Caco-2 (cell line): ENCODE measurements at regions not wholly inside any gene's neighbourhood (a gene's known extent, or its start where the extent isn't known, plus 50 kb on each side); places are given as distances from the start of the nearest gene placed in this dataset.

Source experiments
- BruUV-seq: library from RNA; stranded (reverse); fragments of 400-500 nt; replicated peaks from 2 replicates; lab custom pipeline; 2021; lab: Mats Ljungman, UMichigan
- CTCF ChIA-PET: fragments of 300-600 bp; sonication (Branson Sonifier 250); formaldehyde crosslinking; loops from one replicate; lab custom pipeline; 2022; ENCODE audit warnings: antibody characterized with exemption; lab: Charles Lee
- POLR2A ChIA-PET: fragments of 300-600 bp; sonication (Branson Sonifier 250); formaldehyde crosslinking; loops from one replicate; lab custom pipeline; 2022; ENCODE audit warnings: antibody characterized with exemption; lab: Charles Lee
- DNase-seq, 2 experiments: peaks; one replicate each; pipeline versions ENCODE4 v3.0.0 to v3.0.0-alpha.2; 2020 to 2022
- H3K27me3 ChIP-seq: replicated peaks from 2 replicates; pipeline ENCODE4 v1.6.0; 2011; ENCODE audit warnings: low read length; ENCODE audit not compliant: control insufficient read depth, insufficient read depth
- H3K36me3 ChIP-seq: 2 replicates; pipeline ENCODE4 v1.5.1; 2011; ENCODE audit warnings: low read length; ENCODE audit not compliant: control insufficient read depth, insufficient read depth
- H3K4me1 ChIP-seq: fragments of 250-450 bp; sonication (Bioruptor Pico); 2 replicates; pipeline ENCODE4 v1.5.1; 2020; ENCODE audit warnings: mild to moderate bottlenecking
- H3K4me3 ChIP-seq: 2 replicates; pipeline ENCODE4 v1.5.1; 2011; ENCODE audit warnings: low read depth, mild to moderate bottlenecking, control low read depth, low read length
- H3K9me3 ChIP-seq: fragments of 250-450 bp; sonication (Bioruptor Pico); 2 replicates; pipeline ENCODE4 v1.5.1; 2020; ENCODE audit warnings: mild to moderate bottlenecking, moderate library complexity
- H3K27ac Mint-ChIP-seq: one replicate; pipeline ENCODE4 v1.8.0; 2022; ENCODE audit warnings: mixed read lengths; ENCODE audit not compliant: unreplicated experiment
- H3K27me3 Mint-ChIP-seq: one replicate; pipeline ENCODE4 v1.8.0; 2022; ENCODE audit warnings: mixed read lengths; ENCODE audit not compliant: insufficient read depth, unreplicated experiment
- H3K36me3 Mint-ChIP-seq: one replicate; pipeline ENCODE4 v1.8.0; 2022; ENCODE audit warnings: mild to moderate bottlenecking, mixed read lengths; ENCODE audit not compliant: insufficient read depth, unreplicated experiment
- H3K4me1 Mint-ChIP-seq: one replicate; pipeline ENCODE4 v1.8.0; 2022; ENCODE audit warnings: low read depth, mixed read lengths; ENCODE audit not compliant: unreplicated experiment
- H3K4me3 Mint-ChIP-seq: one replicate; pipeline ENCODE4 v1.8.0; 2022; ENCODE audit warnings: mild to moderate bottlenecking, moderate library complexity, mixed read lengths; ENCODE audit not compliant: unreplicated experiment
- H3K9me3 Mint-ChIP-seq: one replicate; pipeline ENCODE4 v1.8.0; 2022; ENCODE audit warnings: mixed read lengths; ENCODE audit not compliant: unreplicated experiment
- intact Hi-C: fragments of 100-400 bp; cut with micrococcal nuclease; formaldehyde crosslinking; loops from one replicate; pipeline ENCODE4 v1.10.0; 2022; ENCODE audit not compliant: unreplicated experiment
- TF ChIP-seq, protein P1 (sequence below), 2 experiments: fragments of 200-600 bp in 1 of 2; IDR thresholded peaks; 1 replicate in 1 of 2; 2 replicates in 1 of 2; pipeline versions ENCODE4 v1.5.1 to v1.8.0; 2011 to 2022; ENCODE audit warnings: antibody characterized with exemption in 1 of 2, control low read depth in 1 of 2, inconsistent platforms in 1 of 2, low read depth in 1 of 2, low read length in 1 of 2, mild to moderate bottlenecking in 1 of 2, moderate library complexity in 1 of 2; ENCODE audit not compliant: insufficient read depth in 1 of 2, severe bottlenecking in 1 of 2, unreplicated experiment in 1 of 2

DNA sequence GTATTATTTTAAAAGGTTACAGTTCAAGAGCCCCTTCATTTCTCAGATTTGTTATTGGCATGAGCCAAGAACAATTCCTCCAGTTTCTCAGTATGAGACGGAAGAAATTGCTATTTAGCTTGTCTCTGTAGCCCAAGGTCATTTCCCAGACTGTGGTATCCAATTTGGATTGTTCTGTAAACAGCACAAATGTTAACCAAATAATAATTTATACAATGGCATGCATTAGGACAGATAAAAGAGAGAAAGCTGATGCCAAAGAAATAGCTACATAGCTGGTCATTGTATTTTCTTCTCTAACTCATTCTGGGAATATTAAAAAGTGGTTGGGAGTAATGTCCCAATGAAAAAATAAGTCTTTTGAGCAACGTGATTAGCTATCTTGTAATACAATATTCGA is 134.6 kb upstream of the NPY2R start:
- no peaks in the 10 kb centered on the region for H3K4me1 Mint-ChIP-seq
- H3K36me3 Mint-ChIP-seq: no peaks in the 10 kb centered on the region
- DNase-seq: no peak
- CTCF ChIA-PET: no interaction called here
- H3K9me3 ChIP-seq: no peaks in the 10 kb centered on the region
- POLR2A ChIA-PET: no interaction called here
- H3K4me1 ChIP-seq: no peaks in the 10 kb centered on the region
- H3K4me3 Mint-ChIP-seq: no peak overlapping the region
- intact Hi-C loops: no loop called here
- TF ChIP-seq, protein P1, sequence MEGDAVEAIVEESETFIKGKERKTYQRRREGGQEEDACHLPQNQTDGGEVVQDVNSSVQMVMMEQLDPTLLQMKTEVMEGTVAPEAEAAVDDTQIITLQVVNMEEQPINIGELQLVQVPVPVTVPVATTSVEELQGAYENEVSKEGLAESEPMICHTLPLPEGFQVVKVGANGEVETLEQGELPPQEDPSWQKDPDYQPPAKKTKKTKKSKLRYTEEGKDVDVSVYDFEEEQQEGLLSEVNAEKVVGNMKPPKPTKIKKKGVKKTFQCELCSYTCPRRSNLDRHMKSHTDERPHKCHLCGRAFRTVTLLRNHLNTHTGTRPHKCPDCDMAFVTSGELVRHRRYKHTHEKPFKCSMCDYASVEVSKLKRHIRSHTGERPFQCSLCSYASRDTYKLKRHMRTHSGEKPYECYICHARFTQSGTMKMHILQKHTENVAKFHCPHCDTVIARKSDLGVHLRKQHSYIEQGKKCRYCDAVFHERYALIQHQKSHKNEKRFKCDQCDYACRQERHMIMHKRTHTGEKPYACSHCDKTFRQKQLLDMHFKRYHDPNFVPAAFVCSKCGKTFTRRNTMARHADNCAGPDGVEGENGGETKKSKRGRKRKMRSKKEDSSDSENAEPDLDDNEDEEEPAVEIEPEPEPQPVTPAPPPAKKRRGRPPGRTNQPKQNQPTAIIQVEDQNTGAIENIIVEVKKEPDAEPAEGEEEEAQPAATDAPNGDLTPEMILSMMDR (IDR thresholded peaks at IDR 0.05; ENCODE audit: insufficient read depth in 1 of 2, low read depth in 1 of 2, low read length in 1 of 2, severe bottlenecking in 1 of 2, unreplicated experiment in 1 of 2): no peak
- no peaks in the 10 kb centered on the region for H3K27me3 ChIP-seq
- no peak overlapping the region for H3K27ac Mint-ChIP-seq
- BruUV-seq: no TSS peak
- H3K36me3 ChIP-seq: no peaks in the 10 kb centered on the region
- no peak overlapping the region for H3K4me3 ChIP-seq
- H3K27me3 Mint-ChIP-seq: peaks cover 4% of the 10 kb centered on the region
- no peaks in the 10 kb centered on the region for H3K9me3 Mint-ChIP-seq

DNA sequence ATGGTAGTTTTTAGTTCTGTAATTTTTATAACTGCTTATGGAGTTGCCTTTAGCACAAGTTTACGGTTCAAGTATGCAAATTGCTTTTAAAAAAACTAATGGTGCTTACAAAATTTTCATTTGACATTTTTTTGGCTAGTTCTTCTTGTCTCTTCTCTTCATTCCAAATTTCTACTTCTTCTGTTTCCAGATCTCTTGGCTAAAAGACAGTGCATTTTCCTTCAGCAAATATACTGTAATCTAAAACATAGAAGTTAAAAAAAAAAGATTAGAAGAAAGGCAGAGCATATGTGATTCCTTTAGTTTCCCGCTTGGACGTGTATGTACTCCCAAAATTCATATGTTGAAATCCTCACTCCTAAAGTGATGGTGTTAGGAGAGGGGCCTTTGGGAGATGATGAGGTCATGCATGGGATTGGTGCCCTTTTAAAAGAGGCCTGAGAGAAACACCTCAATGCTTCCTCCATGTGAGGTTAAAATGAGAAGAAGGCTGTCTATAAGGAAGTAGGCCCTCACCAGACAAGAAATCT is 132.1 kb upstream of the NPY2R start:
- ChIA-PET POLR2A (no interaction called here), CTCF (no interaction called here)
- no peaks in the 10 kb centered on the region for H3K36me3 Mint-ChIP-seq

DNA sequence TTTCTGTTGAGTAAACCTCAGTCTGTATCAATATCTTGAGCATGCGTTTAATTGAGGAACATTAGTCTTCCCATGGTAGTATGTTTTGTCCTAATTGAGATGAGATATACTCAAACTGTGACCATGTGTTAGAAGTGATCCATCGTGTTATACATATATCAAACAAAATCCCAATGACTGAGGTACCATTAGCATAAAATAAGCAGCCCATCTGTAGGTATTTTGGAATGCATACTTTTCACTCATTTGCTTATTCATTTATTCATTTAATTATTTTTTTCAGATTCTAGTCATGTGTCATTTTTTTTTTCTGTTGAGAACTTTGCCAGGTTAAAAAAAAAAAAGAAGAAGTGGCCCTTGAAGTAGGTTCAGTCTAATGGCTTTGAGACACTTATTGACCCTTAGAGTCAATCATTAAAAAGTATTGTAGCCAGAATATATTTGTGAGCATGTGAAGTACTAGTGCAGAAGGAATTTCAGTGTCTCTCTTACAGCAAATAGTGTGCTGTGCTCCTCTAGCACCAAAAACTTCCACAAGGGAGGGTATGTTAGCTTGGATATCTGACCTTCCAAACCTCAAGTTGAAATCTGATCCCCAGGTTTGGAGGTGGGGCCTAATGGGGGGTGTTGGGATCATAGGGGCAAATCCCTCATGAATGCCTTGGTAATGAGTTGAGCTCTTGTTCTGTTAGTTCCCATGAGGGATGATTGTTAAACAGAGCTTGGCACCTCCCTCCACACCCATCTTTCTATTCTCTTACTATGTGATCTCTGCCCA is 130.8 kb upstream of the NPY2R start:
- Mint-ChIP-seq H3K4me3 (no peak overlapping the region), H3K9me3 (no peaks in the 10 kb centered on the region), H3K4me1 (no peaks in the 10 kb centered on the region), H3K36me3 (no peaks in the 10 kb centered on the region), H3K27me3 (peaks cover 2% of the 10 kb centered on the region), H3K27ac (no peak overlapping the region)
- H3K4me1 ChIP-seq: no peaks in the 10 kb centered on the region
- TF ChIP-seq, protein P1 (IDR thresholded peaks at IDR 0.05; ENCODE audit: insufficient read depth in 1 of 2, low read depth in 1 of 2, low read length in 1 of 2, severe bottlenecking in 1 of 2, unreplicated experiment in 1 of 2): no peak
- CTCF ChIA-PET: no interaction called here
- H3K27me3 ChIP-seq: no peaks in the 10 kb centered on the region
- no peaks in the 10 kb centered on the region for H3K36me3 ChIP-seq
- intact Hi-C loops: no loop called here
- H3K4me3 ChIP-seq: no peak overlapping the region
- POLR2A ChIA-PET: no interaction called here
- BruUV-seq: no TSS peak
- no peak for DNase-seq
- no peaks in the 10 kb centered on the region for H3K9me3 ChIP-seq

More for the DNA sequence above, 132.1 kb upstream of the NPY2R start:
- Mint-ChIP-seq H3K27me3 (peaks cover 6% of the 10 kb centered on the region), H3K9me3 (no peaks in the 10 kb centered on the region), H3K4me3 (no peak overlapping the region), H3K4me1 (no peaks in the 10 kb centered on the region), H3K27ac (no peak overlapping the region)
- Histone ChIP-seq H3K4me3 (no peak overlapping the region), H3K9me3 (no peaks in the 10 kb centered on the region), H3K4me1 (no peaks in the 10 kb centered on the region), H3K27me3 (no peaks in the 10 kb centered on the region), H3K36me3 (no peaks in the 10 kb centered on the region)
- no peak for DNase-seq
- intact Hi-C loops: no loop called here
- TF ChIP-seq, protein P1 (IDR thresholded peaks at IDR 0.05; ENCODE audit: insufficient read depth in 1 of 2, low read depth in 1 of 2, low read length in 1 of 2, severe bottlenecking in 1 of 2, unreplicated experiment in 1 of 2): no peak
- BruUV-seq: no TSS peak
